ENCODE measurements at regions not wholly inside any gene's neighbourhood (a gene's known extent, or its start where the extent isn't known, plus 50 kb on each side); places are given as distances from the start of the nearest gene placed in this dataset.
"Not testable (repeated sequence)": the region's sequence is repeated elsewhere in the genome, so short reads cannot be mapped to it uniquely, and the experiment has no call there.

DNA sequence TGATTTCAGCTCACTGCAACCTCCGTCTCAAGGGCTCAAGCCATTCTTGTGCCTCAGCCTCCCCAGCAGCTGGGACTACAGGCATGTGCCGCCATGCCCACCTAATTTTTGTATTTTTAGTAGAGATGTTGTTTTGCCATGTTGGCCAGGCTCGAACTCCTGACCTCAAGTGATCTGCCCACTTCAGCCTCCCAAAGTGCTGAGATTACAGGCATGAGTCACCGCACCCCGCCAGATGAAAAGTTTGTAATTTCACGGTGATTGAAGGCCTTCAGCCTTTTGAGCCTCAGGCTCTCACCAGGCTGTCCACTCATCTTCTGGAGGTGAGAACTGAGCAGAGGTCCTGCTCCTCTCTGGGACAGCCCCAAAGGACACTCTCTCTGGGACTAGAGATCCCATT, 103.2 kb downstream of the HIF1AN start:
- not testable (repeated sequence) for DNase-seq (ENCODE audit: low read depth)

DNA sequence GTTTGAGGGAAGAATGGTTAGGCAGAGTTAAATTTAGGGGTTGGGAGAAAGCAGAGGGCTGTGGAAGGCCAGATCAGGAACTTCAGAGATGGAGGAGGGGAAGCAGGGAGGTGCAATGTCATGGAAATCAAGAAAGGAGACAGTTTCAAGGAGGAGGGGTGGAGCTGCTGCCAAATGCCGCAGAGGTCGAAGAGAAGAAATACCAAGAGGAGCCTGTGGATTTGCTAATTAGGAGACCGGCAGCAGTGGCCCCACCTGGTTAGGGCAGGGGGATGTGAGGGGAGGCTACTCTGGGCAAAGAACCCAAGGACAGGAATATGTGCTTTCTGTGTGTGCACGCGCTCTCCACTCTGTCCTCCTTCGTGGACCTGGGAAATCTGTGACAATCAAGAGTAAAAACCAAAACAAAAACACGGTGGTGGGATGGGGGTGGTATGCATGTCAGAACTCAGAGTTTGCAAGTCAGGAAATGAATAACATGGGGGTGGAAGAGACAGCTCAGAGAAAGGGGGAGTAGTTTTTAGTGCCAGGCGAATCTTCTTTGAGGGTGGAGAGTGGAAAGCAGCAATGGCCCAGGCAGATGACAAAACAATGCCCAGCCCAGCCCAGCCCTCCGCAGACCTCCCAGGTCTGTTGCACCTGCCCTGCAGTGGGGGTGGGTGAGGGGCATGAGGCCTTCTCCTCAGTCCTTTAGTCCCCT, 102.9 kb upstream of the PAX2 start:
- no peak for DNase-seq (ENCODE audit: low read depth)

DNA sequence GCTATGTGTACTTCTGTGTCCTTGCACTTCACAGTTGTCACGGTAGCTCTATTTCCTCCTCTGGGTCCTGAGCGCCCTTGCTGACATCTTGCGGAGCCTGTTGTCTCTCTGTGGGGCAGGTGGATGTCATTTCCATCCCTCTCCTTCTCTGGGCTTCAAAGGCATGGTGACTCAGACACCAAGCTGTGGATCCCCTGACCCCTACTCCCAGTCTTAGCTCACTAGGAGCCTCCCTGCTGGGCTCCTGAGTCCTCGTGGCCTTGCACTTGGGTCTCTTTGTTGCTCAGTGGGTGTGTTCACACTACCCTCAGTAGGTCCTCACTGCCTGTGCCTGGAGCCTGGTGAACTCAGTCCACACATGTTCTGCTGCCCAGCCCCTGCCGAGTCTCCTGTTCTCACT, 100.3 kb upstream of the PAX2 start:
- DNase-seq (ENCODE audit: low read depth), result no peak

DNA sequence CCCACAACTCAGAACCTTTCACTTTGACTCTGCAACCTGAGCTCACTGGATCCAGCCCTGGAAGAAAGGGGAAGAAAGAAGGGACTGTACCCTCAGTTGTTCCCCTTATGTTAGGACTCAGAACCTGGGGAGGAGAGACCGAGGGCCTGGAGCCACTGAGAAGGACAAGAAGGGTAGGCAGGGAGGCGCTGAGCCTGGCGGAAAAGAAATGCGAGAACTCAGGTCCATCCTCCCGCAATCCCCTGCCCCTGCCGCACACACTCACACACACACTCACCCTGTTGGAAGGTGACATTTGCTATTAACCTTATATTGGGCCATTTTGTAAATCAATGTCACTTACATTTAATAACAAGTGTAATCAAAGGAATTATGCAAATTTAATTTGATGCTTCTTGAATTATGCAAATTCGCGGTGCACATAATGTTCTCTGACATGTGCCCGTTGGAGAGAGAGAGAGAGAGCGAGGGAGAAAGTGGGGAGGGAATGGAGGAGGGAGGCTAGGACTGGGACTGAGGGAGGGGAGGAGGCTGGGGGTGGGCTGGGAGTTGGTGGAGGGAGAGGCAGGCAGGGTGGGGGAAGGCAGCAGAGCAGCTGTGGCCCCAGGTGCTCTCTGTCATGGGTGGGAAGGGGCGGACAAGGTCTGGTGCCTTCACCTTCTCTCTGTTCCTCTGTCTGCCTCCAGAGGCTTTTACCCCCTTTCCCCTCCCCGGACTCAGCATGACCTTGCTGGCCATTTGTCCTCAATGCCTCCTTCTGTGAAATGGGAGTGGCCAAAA, 99.6 kb upstream of the PAX2 start:
- no peak for DNase-seq (ENCODE audit: low read depth)

DNA sequence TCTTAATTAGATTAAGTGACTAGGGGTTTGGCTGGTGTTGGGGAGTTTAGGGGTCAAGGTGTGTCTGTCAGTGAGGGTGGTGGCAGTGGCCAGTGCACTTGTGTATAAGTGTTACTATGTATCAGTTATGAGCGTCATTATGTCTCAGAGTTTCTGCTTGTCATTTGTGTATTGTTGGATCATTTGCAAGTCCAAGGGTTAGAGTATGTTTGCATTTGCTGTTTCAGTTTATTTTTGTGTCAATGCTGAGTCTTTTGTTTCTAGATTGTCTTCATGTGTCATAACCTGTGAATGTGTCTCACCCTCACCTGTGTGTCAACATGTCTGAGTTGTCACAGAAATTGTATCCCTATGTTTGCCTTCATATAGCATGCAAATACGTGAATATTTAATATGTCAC, 97.5 kb upstream of the PAX2 start:
- no peak for DNase-seq (ENCODE audit: low read depth)

DNA sequence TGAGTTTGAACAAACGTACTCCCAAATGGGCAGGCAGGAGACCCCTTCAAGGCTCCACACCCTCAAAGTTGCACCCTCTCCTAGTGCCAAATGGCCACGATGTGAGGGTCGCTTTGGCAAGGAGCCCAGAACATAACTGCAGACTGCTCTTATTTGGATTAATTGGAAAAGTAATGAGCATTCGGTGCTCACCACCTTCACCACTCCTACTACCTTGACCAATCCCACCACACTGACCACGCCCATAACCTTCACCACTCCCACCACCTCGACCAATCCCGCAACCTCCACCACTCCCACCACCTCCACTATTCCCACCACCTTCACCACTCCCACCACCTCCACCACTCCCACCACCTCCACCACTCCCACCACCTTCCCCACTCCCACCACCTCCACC, 94.7 kb upstream of the PAX2 start:
- DNase-seq (ENCODE audit: low read depth), result no peak

DNA sequence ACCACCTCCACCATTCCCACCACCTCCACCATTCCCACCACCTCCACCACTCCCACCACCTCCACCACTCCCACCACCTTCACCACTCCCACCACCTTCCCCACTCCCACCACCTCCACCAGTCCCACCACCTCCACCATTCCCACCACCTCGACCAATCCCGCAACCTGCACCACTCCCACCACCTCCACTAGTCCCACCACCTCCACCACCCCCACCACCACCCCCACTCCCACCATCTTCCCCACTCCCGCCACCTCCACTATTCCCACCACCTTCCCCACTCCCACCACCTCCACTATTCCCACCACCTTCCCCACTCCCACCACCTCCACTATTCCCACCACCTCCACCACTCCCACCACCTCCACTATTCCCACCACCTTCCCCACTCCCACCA, 94.3 kb upstream of the PAX2 start:
- not testable (repeated sequence) for DNase-seq (ENCODE audit: low read depth)

DNA sequence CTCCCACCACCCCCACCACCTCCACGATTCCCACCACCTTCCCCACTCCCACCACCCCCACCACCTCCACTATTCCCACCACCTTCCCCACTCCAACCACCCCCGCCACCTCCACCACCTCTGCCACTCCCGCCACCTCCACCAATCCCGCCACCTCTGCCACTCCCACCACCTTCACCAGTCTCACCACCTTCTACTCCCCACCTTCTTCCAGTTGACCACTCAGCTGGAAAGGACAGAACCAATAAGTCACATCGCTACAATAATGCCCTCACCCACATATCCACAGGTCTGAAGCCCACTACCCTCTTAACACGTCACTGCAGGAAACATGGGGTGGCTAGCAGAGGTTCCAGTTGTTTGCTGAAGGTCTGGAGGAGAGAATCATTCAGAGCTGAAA, 93.5 kb upstream of the PAX2 start:
- DNase-seq (ENCODE audit: low read depth), result no peak

DNA sequence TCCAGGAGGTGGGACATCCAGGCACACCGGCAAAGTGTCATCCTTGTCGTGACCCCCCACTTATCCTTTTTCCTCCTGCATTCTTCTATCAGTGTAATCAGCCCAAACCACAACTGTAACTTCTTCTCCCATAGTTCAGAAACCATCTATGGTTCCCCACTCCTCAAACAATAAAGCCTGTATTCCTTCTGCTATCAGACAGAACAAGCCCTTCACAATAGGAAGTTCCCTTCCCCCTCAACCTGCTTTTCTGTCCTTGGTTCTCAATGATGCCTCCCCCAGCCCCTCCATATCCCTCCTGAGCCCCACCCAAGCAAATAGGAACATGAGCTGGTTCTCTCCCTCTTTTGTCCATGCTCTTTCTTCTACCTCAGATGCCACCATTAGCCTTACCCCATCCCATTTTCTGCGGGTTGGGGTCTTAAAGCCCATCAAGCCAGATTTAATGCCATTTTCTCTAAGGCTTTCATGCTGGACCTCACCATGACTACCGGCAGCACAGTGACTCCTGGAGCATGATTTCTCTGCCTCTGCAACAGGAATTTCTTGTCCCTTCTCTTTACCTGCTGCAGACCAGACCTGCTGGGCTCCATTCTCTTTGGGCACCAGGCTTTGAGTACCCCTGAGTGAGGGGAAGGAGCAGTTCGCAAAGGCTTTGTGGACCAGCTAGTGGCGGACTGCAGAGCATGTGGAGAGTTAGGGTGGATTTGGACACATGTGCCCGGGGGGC, 92.8 kb upstream of the PAX2 start:
- DNase-seq (ENCODE audit: low read depth), result no peak

DNA sequence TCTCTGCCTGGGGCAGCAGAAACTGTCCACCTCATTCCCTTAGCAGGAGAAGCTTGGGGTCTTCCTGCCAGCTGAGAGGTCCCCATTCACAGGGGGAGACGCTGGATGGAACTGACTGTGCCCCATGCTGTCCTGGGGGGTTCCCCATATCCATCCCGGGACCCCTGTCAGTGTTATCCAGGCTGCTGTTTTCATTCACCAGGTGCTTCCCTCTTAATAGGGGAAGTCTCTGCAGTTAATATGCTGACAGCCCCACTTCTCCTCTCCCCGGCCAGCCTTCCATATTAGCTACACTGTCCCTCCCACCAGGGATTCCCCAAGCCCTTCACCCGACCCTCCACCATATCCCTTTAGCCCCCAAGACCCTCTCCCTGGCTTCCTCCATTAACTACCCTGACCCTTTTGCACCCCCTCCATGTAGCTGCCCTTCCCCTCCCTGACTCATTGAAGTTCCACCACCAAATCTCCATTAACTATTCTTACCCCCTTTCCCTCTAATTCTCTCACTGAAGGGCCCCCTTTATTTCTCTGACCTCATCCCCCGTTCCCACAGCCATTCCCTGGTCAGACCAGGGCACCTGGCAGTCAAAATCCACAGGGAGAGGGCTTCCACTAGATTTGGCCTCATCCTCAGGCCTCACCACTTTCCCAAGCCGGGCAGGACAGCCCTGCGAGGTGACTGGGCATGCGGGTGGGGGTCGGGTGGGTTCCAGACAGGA, 92.0 kb upstream of the PAX2 start:
- no peak for DNase-seq (ENCODE audit: low read depth)

DNA sequence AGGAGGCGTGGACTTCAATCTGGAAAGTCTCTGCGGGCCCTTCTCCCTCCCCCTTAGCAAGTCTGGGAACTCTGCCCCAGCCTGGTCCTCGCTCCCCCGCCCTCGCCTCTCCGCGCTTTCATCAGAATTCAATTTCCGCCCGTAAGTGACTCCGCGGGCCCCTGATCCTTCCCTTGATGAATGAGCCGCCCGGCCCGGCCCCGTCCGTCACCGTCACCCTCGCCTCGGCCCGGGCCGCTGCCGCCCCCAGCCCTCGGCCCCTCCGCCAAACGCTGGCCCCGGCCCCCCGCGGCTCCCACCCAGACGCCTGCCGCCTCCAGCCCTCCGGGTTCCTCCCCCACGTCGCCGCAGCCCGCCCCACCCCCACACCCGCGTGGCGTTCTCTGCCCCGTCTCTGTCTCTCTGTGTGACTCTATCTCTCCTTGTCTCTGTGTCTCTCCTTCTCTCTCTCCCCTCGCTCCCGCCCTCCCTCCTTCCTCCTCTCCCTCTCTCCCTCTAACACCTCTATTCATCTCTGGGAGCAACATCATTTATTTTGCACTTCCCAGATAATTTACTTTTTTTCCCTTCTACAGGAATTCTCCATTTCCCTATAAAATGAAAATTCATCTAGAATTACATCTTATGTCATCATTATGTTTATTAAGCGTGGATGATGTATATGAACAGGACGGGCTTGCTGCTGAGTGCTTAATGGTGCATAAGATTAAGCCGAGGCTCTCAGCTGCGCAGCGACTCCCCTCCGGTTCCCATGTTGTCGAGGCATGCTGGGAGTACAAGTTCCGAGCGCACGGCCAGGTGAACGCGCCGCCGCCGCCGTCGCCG, 91.2 kb upstream of the PAX2 start:
- DNase-seq (ENCODE audit: low read depth), result no peak

DNA sequence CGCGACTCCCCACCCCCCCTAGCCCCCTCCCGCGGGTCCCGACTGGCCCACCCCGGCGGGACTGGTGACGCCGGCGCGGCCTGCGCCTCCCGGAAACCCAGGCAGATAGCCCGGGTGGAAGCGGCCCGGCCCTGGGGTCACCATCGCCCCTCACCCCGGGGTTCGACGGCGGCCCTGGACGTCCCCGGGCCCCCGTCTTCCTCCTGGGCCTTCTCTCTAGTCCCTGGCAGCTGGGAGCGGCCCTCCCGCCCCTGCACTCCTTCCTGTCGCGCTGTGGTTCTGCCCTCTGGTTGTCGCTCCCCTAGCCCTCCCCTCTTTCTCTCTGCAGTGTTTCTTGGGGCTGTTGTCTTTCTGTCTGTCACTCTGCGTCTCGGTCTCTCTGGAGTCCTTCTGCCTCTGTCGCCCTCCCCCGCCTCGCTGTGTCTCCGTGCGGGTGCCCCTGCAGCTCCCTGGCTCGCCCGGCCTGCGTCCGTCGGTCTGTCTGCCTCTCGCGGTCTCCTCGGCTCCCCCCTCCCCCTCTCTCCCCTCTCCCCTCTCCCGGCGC, 90.5 kb upstream of the PAX2 start:
- DNase-seq (ENCODE audit: low read depth), result no peak

DNA sequence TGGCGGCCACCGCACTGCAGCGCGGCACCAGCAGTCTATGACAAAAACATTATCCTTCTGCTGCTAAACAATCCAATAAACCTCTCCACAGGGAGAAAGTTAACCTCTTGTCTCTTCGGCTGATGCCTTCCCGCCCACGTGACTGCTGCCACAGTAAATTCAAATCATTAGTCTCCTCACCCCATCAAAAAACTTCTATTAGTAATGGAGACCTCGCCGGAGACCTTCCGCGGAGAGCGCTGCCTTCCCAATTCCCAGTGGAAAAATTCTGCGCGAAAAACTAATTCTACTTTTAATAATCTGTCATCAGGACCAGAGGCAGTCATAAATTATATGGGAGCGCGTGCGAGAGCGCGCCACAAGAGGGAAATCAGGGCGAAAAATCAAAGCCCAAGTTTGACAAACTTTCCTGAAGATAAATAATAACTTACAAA, 90.0 kb upstream of the PAX2 start:
- no peak for DNase-seq (ENCODE audit: low read depth)

DNA sequence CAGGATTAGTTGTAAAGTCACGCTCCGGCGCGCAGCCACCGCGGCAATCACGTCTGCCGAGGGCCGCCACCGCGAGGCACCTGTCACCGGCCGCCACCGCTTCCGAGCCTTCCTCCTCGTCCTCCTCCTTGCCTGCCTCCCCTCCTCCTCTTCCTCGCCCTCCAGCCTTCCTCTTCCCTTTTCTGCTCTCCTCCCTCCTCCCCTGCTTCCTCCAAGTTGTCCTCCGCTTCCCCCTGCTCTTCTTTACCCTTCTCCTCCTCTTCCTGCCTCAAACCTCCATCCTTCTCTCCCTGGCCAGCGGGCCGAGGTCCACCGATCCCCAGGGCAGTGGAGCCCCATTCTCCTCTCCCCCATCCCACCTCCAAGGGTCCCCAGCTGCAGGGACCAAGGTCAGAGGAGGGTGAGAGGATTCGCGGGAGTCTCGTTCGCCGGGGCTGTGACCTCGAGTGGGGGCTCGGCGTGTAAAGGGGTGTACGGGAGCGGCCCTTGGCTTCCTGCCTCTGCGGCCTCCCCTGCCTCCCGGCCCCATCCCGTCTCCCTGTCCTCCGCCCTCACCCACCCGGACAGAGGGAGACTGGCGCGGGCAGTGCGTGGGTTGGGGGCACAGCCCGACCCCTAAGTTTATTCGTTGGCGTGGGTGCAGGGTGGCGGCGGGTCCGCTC, 89.5 kb upstream of the PAX2 start:
- no peak for DNase-seq (ENCODE audit: low read depth)

DNA sequence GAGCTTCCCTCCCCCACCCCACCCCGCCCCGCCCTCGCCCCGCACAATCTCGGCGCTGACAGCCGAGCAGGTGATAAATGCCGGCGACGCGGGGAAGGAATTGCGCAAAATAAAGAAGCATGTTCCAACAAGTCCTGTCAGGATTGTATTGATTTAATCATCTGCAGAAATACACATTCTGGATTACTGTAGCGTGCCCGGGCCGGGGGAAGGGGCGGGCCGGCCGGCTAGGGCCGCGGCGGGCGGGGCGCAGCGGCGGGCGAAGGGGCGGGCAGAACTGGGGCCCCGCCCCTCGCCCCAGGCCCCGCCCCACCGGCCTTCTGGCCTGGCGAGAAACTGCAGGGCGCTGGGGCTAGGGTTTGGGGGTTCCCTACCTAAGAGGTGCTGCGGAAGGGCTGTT, 88.9 kb upstream of the PAX2 start:
- DNase-seq (ENCODE audit: low read depth), result no peak

DNA sequence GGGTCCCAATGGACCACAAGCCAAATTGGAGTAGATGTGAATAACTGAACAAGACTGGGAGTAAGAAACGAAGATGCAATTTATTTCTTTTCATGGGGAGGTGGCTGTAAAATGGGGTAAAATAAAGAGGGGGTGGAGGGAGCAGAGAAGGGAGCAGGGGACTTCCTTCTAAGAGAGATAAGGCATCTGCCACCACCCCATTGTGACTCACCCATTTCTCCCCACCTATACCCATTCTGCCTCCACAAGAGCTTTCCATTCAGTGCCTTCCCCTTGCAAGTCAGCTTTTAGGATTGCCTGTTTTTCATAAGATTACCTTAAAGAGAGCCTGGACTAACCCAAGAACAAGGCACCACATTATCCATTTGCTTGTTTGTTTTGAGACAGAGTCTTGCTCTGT, 87.1 kb upstream of the PAX2 start:
- DNase-seq (ENCODE audit: low read depth), result no peak

DNA sequence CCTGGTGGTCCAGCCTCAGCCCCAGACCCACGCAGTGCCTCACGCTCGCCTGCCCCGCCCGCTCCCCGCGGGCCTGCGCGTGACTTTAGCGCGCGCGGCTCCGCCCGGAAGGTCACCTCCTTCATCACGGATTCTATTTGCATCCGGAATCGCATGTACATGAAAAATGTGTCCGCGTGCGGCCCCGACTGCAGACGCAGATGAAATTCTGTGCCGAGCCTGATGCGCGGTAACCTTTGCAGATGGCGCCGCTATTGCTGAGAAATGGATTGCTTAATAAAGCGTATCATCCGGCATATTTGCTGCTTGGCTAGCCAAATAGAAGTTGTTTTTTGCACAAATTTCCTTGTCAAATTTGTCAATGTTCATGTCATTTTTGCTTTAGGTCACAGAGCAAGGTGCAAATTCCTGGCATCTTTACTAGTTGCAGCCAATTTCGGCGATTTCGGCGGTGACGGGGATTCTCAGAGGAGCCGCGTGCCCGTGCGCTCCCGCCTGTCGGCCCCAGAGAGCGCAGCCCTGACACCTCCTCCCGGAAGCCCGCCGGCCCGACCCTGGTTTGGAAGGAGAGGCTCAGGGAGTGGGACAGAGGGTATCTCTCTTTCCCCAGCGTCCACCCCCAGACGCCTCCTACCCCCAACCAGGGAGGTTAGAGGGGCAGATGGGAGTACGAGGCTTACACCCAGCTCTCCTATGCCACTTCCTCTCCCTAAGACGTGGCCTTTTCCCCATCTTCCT, 85.9 kb upstream of the PAX2 start:
- DNase-seq (ENCODE audit: low read depth), result no peak

DNA sequence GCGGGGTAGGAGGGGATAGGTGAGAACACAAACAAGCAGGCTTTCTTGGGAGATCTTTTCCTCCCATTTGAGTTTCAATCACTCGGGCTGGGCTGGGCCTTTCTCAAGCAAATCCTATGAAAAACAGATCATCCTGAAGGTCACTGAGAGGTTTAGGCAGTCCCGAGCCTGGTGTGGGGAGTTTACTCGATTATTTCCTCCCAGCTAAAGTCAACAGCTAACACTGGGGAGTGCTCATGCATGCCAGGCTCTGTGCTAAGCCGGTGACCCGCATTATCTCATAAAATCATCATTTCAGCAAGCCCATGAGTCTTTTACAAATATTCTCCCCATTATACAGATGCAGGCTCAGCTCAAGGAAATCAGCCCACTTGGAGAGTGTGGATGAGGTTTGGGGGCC, 85.0 kb upstream of the PAX2 start:
- no peak for DNase-seq (ENCODE audit: low read depth)

DNA sequence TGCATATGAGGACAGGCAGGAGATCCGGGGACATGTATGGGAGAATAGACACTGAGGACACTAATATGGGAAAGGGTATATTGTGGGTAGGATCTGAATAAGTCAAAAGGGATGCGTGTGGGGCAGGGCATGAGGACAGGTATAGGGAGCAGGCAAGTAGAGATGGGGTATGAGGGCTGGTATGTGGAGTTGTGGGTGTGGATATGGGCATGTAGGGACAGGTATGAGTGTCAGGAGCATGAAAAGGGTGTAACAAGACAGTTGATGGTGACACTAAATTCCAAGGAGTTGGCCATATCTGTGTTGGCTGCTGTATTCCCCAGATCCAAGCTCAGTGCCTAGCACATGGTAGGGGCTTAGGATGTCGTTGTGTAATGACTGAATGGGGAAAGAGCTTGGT, 84.4 kb upstream of the PAX2 start:
- DNase-seq (ENCODE audit: low read depth), result no peak

DNA sequence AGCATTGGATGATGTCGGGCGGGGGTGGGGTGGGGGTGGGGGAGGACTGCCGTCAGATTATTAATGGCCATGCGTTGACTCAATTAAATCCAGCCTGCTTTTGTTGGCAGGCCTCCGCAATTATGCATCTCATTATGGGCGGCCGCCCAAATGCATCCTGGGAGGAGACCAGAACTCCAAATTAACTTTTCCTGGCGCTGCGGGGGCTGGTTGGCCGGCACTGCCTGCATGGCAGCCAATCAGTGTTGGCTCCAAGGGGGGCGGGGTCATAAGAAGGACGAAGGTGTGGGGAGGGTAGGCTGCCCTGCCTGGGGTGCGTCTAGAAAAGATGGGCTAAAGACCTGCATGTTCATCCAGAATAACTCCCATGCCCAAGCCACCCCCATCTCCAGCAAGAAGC, 83.9 kb upstream of the PAX2 start:
- DNase-seq (ENCODE audit: low read depth), result no peak
